Testis (tissue), 2 donors: ENCODE measurements at regions not wholly inside any gene's neighbourhood (a gene's known extent, or its start where the extent isn't known, plus 50 kb on each side); places are given as distances from the start of the nearest gene placed in this dataset.

Experiments
- POLR2A ChIP-seq: fragments of 450-650 bp; IDR thresholded peaks from one replicate; pipeline ENCODE4 v1.6.1; 2017; ENCODE audit warnings: antibody characterized with exemption, mild to moderate bottlenecking, moderate library complexity
- TF ChIP-seq, protein P1 (sequence below), 3 experiments: fragments of 450-650 bp in 2 of 3; fragments of 200-600 bp in 1 of 3; sonication (generic) in 1 of 3; IDR thresholded peaks; one replicate each; pipeline ENCODE4 v1.5.1; 2016 to 2019; ENCODE audit warnings: antibody characterized with exemption in 3 of 3, mild to moderate bottlenecking in 2 of 3, moderate library complexity in 1 of 3

DNA sequence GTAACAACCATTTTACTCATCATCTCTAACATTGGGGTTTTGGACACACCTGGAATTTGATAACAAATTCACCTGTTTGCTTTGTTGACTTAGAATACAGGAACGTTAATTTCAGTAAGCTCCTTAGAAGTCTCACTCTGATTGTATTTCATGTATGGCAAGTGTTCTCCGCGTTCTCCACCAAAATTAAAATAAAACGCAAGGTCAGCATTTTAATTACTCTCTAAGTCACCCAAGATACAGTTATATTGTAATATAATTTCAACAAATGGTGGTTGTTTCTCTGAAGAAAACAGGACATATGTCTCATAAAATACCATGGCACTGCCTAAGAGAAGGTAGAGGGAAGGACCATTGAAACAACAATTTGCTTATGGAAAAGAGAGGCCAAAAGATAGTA is 742.1 kb downstream of the LIG4 start:
- TF ChIP-seq, protein P1, sequence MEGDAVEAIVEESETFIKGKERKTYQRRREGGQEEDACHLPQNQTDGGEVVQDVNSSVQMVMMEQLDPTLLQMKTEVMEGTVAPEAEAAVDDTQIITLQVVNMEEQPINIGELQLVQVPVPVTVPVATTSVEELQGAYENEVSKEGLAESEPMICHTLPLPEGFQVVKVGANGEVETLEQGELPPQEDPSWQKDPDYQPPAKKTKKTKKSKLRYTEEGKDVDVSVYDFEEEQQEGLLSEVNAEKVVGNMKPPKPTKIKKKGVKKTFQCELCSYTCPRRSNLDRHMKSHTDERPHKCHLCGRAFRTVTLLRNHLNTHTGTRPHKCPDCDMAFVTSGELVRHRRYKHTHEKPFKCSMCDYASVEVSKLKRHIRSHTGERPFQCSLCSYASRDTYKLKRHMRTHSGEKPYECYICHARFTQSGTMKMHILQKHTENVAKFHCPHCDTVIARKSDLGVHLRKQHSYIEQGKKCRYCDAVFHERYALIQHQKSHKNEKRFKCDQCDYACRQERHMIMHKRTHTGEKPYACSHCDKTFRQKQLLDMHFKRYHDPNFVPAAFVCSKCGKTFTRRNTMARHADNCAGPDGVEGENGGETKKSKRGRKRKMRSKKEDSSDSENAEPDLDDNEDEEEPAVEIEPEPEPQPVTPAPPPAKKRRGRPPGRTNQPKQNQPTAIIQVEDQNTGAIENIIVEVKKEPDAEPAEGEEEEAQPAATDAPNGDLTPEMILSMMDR (IDR thresholded peaks at IDR 0.05): no peak
- TF ChIP-seq POLR2A: no peak
